SU-DHL-6 (cell line): ENCODE measurements at regions not wholly inside any gene's neighbourhood (a gene's known extent, or its start where the extent isn't known, plus 50 kb on each side); places are given as distances from the start of the nearest gene placed in this dataset.

Source experiments
- EZH2phosphoT487 ChIP-seq: fragments of 200-600 bp; sonication (generic), shearing (Covaris generic); conservative IDR thresholded peaks from 2 replicates; pipeline ENCODE4 v1.6.1; 2018; ENCODE audit warnings: mild to moderate bottlenecking, antibody characterized with exemption, low read length, moderate library complexity, mixed read lengths
- TF ChIP-seq, protein P1 (sequence below): fragments of 200-600 bp; sonication (generic); IDR thresholded peaks from one replicate; pipeline ENCODE4 v1.5.1; 2017; ENCODE audit warnings: antibody characterized with exemption, mild to moderate bottlenecking, low read length, moderate library complexity; ENCODE audit not compliant: insufficient read depth, poor library complexity, severe bottlenecking

DNA sequence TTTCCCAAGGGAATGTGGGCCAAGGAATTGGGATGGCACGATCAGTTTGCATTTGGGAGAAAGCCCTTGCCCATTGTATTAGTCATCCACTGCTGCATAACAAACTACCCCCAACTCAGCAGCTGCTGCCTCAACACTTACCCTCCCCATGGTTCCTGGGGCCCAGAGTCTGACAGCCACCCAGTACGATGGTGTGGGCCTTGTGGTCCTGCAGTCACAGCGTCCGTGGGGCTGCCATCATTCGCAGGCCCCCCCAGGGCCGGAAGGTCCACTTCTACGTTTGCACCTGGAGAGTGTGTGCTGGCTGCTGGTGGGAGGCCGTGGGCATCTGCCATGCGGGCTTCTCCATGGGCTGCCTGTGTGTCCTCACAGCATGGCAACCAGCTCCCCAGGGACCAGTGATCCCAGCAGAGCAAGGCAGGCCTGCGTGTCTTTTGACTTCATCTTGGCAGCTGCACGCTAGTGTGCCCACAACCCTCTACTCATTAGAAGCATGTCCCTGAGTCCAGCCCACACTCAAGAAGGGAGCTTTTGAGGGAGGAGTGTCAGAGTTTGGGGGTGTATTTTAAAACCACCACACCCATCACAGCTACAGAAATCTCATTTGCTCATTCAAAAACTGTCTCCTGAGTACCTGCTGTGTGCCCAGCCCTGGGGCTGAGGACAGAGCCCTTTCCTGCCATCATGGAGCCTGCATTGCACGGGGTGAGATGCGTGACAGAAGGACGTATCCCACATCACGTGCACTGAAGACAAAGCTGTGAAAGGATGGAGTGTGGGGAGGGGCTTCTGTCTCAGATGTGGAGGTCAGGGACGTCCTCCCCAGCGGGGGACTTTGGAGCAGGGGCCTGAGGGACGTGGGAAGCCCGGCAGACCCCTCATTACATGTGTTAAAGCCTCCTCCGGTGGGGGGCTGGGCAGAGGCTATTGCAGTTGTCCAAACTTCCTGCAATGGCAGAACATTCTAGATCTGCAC, 185.0 kb upstream of the ZNF469 start:
- TF ChIP-seq, protein P1, sequence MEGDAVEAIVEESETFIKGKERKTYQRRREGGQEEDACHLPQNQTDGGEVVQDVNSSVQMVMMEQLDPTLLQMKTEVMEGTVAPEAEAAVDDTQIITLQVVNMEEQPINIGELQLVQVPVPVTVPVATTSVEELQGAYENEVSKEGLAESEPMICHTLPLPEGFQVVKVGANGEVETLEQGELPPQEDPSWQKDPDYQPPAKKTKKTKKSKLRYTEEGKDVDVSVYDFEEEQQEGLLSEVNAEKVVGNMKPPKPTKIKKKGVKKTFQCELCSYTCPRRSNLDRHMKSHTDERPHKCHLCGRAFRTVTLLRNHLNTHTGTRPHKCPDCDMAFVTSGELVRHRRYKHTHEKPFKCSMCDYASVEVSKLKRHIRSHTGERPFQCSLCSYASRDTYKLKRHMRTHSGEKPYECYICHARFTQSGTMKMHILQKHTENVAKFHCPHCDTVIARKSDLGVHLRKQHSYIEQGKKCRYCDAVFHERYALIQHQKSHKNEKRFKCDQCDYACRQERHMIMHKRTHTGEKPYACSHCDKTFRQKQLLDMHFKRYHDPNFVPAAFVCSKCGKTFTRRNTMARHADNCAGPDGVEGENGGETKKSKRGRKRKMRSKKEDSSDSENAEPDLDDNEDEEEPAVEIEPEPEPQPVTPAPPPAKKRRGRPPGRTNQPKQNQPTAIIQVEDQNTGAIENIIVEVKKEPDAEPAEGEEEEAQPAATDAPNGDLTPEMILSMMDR, result no peak
- TF ChIP-seq EZH2phosphoT487, result no peak
